ENCODE measurements at regions not wholly inside any gene's neighbourhood (a gene's known extent, or its start where the extent isn't known, plus 50 kb on each side); places are given as distances from the start of the nearest gene placed in this dataset. TPM values are rescaled to one million over a fixed set of nuclear protein-coding genes. Genes with fewer than 3 reads are reported as not detected.

- TF ChIP-seq CTCF (IDR thresholded peaks at IDR 0.05; ENCODE audit: insufficient read depth, low read depth, low read length), result no peak
- Histone ChIP-seq H3K4me3 (ENCODE audit: low read depth, low read length) (no peak overlapping the region), H3K27me3 (ENCODE audit: control insufficient read depth, insufficient read depth, low read length) (no peaks in the 10 kb centered on the region), H3K36me3 (ENCODE audit: control insufficient read depth, insufficient read depth, low read length) (no peaks in the 10 kb centered on the region)
- CTCF ChIA-PET, result interaction anchor here (1.3 to 2.1 kb wide), 5 partner anchors 9 to 496 kb away, joined by 3 to 6 read pairs (median 4); no protein-coding TSS in a partner anchor
- DNase-seq (ENCODE audit: low read depth), result no peak
- POLR2A ChIA-PET, result no interaction called here
Measured at GRCh38 chr4:151613290-151613689, 147.5 kb downstream of the GATB start.

- Histone ChIP-seq H3K36me3 (ENCODE audit: control insufficient read depth, insufficient read depth, low read length) (no peaks in the 10 kb centered on the region), H3K4me3 (ENCODE audit: low read depth, low read length) (no peak overlapping the region), H3K27me3 (ENCODE audit: control insufficient read depth, insufficient read depth, low read length) (peaks cover 2% of the 10 kb centered on the region; the same call in 1 of the 2 replicates)
- POLR2A ChIA-PET, result no interaction called here
- TF ChIP-seq CTCF (IDR thresholded peaks at IDR 0.05; ENCODE audit: insufficient read depth, low read depth, low read length), result no peak
- CTCF ChIA-PET, result interaction anchor here (0.6 to 1.4 kb wide), 6 partner anchors 9 to 510 kb away, joined by 3 to 6 read pairs (median 3); no protein-coding TSS in a partner anchor
- DNase-seq (ENCODE audit: low read depth), result no peak
Measured at GRCh38 chr4:151614561-151614960, 146.2 kb downstream of the GATB start.

GRCh38 chr4:151618858-151619257 is 141.9 kb downstream of the GATB start:
- ChIA-PET POLR2A (no interaction called here), CTCF (interaction anchor here (1.3 to 1.4 kb wide), 2 partner anchors 14 to 15 kb away, joined by 5 read pairs; no protein-coding TSS in a partner anchor)
- Histone ChIP-seq H3K4me3 (ENCODE audit: low read depth, low read length) (no peak overlapping the region), H3K36me3 (ENCODE audit: control insufficient read depth, insufficient read depth, low read length) (no peaks in the 10 kb centered on the region), H3K27me3 (ENCODE audit: control insufficient read depth, insufficient read depth, low read length) (peaks cover 2% of the 10 kb centered on the region; the same call in 1 of the 2 replicates)
- TF ChIP-seq CTCF (IDR thresholded peaks at IDR 0.05; ENCODE audit: insufficient read depth, low read depth, low read length), result no peak
- DNase-seq (ENCODE audit: low read depth), result no peak

GRCh38 chr4:151620066-151620465 is 140.7 kb downstream of the GATB start:
- ChIA-PET CTCF (interaction anchor here (0.7 to 1.6 kb wide), 3 partner anchors 10 to 124 kb away, joined by 4 to 5 read pairs (median 4); no protein-coding TSS in a partner anchor), POLR2A (no interaction called here)
- Histone ChIP-seq H3K36me3 (ENCODE audit: control insufficient read depth, insufficient read depth, low read length) (no peaks in the 10 kb centered on the region), H3K4me3 (ENCODE audit: low read depth, low read length) (no peak overlapping the region), H3K27me3 (ENCODE audit: control insufficient read depth, insufficient read depth, low read length) (peaks cover 2% of the 10 kb centered on the region; the same call in 1 of the 2 replicates)
- TF ChIP-seq CTCF (IDR thresholded peaks at IDR 0.05; ENCODE audit: insufficient read depth, low read depth, low read length), result no peak
- DNase-seq (ENCODE audit: low read depth), result no peak

Small RNA genes lying in the stretch of these regions (small RNA-seq; reads per million reads assigned to genes)
- not detected for gene RN7SKP35 (ENCODE audit: insufficient read length, low read depth, low replicate concordance)
